Endothelial cell of umbilical vein (primary cell): ENCODE measurements at regions not wholly inside any gene's neighbourhood (a gene's known extent, or its start where the extent isn't known, plus 50 kb on each side); places are given as distances from the start of the nearest gene placed in this dataset.

Experiments
- BruUV-seq: library from RNA; stranded (reverse); fragments of 400-500 nt; replicated peaks from 2 replicates; lab custom pipeline; 2021; lab: Mats Ljungman, UMichigan
- CTCF ChIA-PET: fragments of 300-600, 350-600 bp; sonication (Branson Sonifier 250); formaldehyde crosslinking; loops from one replicate; lab custom pipeline; 2021; ENCODE audit warnings: antibody characterized with exemption, inconsistent platforms; lab: Charles Lee
- POLR2A ChIA-PET: fragments of 300-600, 350-600 bp; sonication (Branson Sonifier 250); formaldehyde crosslinking; loops from one replicate; lab custom pipeline; 2021; ENCODE audit warnings: antibody characterized with exemption, inconsistent platforms; lab: Charles Lee
- DNase-seq: peaks from one replicate; pipeline ENCODE4 v3.0.0-alpha.2; 2011; ENCODE audit warnings: low read depth, low spot score
- FAIRE-seq: peaks from 2 replicates; lab custom pipeline; 2011; peaks lifted over from hg19 to GRCh38; lab: Jason Lieb, UNC
- H2AFZ ChIP-seq: 2 replicates; pipeline ENCODE4 v1.6.0; 2012; ENCODE audit warnings: low read depth, low read length, control low read depth, inconsistent platforms
- H3K27ac ChIP-seq: 2 replicates; pipeline ENCODE4 v1.5.1; 2011; ENCODE audit warnings: low read depth, mild to moderate bottlenecking, control low read depth, low read length, moderate library complexity; ENCODE audit not compliant: insufficient read depth
- H3K27me3 ChIP-seq, 2 experiments: 2 replicates each; pipeline versions ENCODE4 v1.6.0 to v1.6.1; 2011; ENCODE audit warnings: low read length in 2 of 2, mixed read lengths in 1 of 2; ENCODE audit not compliant: control insufficient read depth in 2 of 2, insufficient read depth in 2 of 2
- H3K36me3 ChIP-seq, 2 experiments: 2 replicates in 1 of 2; 3 replicates in 1 of 2; pipeline ENCODE4 v1.5.1; 2011; ENCODE audit warnings: low read length in 2 of 2, mild to moderate bottlenecking in 1 of 2, moderate library complexity in 1 of 2; ENCODE audit not compliant: control insufficient read depth in 2 of 2, insufficient read depth in 2 of 2; ENCODE audit errors: extremely low read depth in 1 of 2
- H3K4me1 ChIP-seq: 3 replicates; pipeline ENCODE4 v1.5.1; 2011; ENCODE audit warnings: mild to moderate bottlenecking, low read length; ENCODE audit not compliant: control insufficient read depth, insufficient read depth; ENCODE audit errors: extremely low read depth
- H3K4me2 ChIP-seq: 2 replicates; pipeline ENCODE4 v1.6.1; 2011; ENCODE audit warnings: low read length, control low read depth, mixed read lengths; ENCODE audit not compliant: insufficient read depth
- H3K4me3 ChIP-seq, 3 experiments: fragments of 200-600 bp in 1 of 3; sonication (generic), shearing (Covaris generic) in 1 of 3; replicated peaks in 1 of 3; 2 replicates each; pipeline ENCODE4 v1.5.1; 2011 to 2016; ENCODE audit warnings: control low read depth in 3 of 3, low read length in 3 of 3, mild to moderate bottlenecking in 2 of 3, inconsistent platforms in 1 of 3, low read depth in 1 of 3, moderate library complexity in 1 of 3; ENCODE audit not compliant: insufficient read depth in 1 of 3
- H3K79me2 ChIP-seq: 2 replicates; pipeline ENCODE4 v1.6.0; 2012; ENCODE audit warnings: low read length, inconsistent platforms; ENCODE audit not compliant: control insufficient read depth, insufficient read depth
- H3K9ac ChIP-seq: replicated peaks from 2 replicates; pipeline ENCODE3; 2011; ENCODE audit warnings: low read length, control low read depth; ENCODE audit not compliant: insufficient read depth; ENCODE audit errors: extremely low read depth
- H3K9me1 ChIP-seq: replicated peaks from 3 replicates; pipeline ENCODE4 v1.6.0; 2011; ENCODE audit warnings: mild to moderate bottlenecking, low read length; ENCODE audit not compliant: control insufficient read depth, insufficient read depth; ENCODE audit errors: extremely low read depth
- H3K9me3 ChIP-seq: replicated peaks from 2 replicates; pipeline ENCODE4 v1.5.1; 2012; ENCODE audit warnings: low read length, inconsistent platforms; ENCODE audit not compliant: control insufficient read depth, insufficient read depth
- H4K20me1 ChIP-seq: replicated peaks from 2 replicates; pipeline ENCODE3; 2011; ENCODE audit warnings: mild to moderate bottlenecking, low read length; ENCODE audit not compliant: control insufficient read depth, insufficient read depth; ENCODE audit errors: extremely low read depth
- EZH2 ChIP-seq: IDR thresholded peaks from 2 replicates; pipeline ENCODE4 v1.6.1; 2012; ENCODE audit warnings: borderline replicate concordance, low read depth, mild to moderate bottlenecking, moderate library complexity, low read length, inconsistent platforms; ENCODE audit not compliant: severe bottlenecking
- FOS ChIP-seq: IDR thresholded peaks from 2 replicates; pipeline ENCODE4 v1.6.1; 2011; ENCODE audit warnings: mild to moderate bottlenecking, low read length, moderate library complexity, borderline replicate concordance; ENCODE audit not compliant: insufficient read depth
- GATA2 ChIP-seq: IDR thresholded peaks from 2 replicates; pipeline ENCODE4 v1.7.0; 2011; ENCODE audit warnings: low read depth, mild to moderate bottlenecking, moderate library complexity, mixed read lengths, low read length; ENCODE audit not compliant: insufficient read length, insufficient read depth
- JUN ChIP-seq: IDR thresholded peaks from 2 replicates; pipeline ENCODE4 v1.6.1; 2011; ENCODE audit warnings: borderline replicate concordance, low read depth; ENCODE audit not compliant: insufficient read length, insufficient read depth
- MYC ChIP-seq: IDR thresholded peaks from one replicate; pipeline ENCODE4 v1.6.1; 2011; ENCODE audit warnings: mild to moderate bottlenecking, low read depth, low read length
- POLR2A ChIP-seq: IDR thresholded peaks from 2 replicates; pipeline ENCODE4 v1.6.1; 2012; ENCODE audit warnings: low read depth, mild to moderate bottlenecking, control low read depth, low read length
- POLR2AphosphoS5 ChIP-seq: IDR thresholded peaks from 2 replicates; pipeline ENCODE4 v1.6.1; 2012; ENCODE audit warnings: low read depth, mild to moderate bottlenecking, control low read depth, low read length, moderate library complexity; ENCODE audit not compliant: insufficient read depth
- dilution Hi-C: fragments of 300-500 bp; cut with MboI; formaldehyde crosslinking; loops from one replicate; pipeline ENCODE4 v1.15.0; 2019; ENCODE audit warnings: low sequenced_read_pairs; ENCODE audit not compliant: extremely low pct_ligation_motif_present
- intact Hi-C: fragments of 100-400 bp; cut with micrococcal nuclease; formaldehyde crosslinking; loops from one replicate; pipeline ENCODE4 v1.10.0; 2022
- TF ChIP-seq, protein P1 (sequence below), 2 donors: IDR thresholded peaks; 1 replicate in 1 of 2; 2 replicates in 1 of 2; pipeline ENCODE4 v1.5.1; 2011; ENCODE audit warnings: low read length in 2 of 2, mild to moderate bottlenecking in 2 of 2, moderate library complexity in 2 of 2, control low read depth in 1 of 2, inconsistent platforms in 1 of 2, low read depth in 1 of 2; ENCODE audit not compliant: insufficient read depth in 1 of 2; ENCODE audit errors: extremely low read depth in 1 of 2
- TF ChIP-seq, protein P2 (sequence below): IDR thresholded peaks from 2 replicates; pipeline ENCODE4 v1.6.1; 2011; ENCODE audit not compliant: insufficient read depth, insufficient read length

DNA sequence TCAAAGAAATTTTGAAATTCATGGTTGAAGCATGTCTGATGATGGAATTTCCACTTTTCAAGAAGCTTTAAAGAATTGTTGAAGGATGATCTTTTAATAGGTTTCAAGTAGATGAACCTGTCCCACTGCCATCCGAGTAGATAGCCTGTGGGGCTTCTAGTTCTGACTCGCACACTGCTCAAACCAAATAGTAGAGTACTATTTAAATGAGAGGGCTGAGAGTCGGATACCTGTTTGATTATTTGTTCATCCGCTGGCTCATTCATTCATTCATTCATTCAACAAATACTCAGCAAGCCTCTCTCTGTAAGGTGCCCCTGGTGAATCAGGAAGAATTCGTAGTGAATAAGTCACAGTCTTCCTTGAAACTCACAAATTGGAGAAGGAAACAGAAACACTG is 108.2 kb upstream of the IRX5 start:
- Histone ChIP-seq H2AFZ (no peak overlapping the region), H3K27me3 (no peaks in the 10 kb centered on the region), H3K4me1 (no peaks in the 10 kb centered on the region), H3K4me3 (no peak overlapping the region), H3K9ac (no peak overlapping the region), H3K27ac (no peak overlapping the region), H3K4me2 (no peak overlapping the region), H3K36me3 (no peaks in the 10 kb centered on the region), H3K9me3 (no peaks in the 10 kb centered on the region), H3K9me1 (no peaks in the 10 kb centered on the region), H4K20me1 (no peaks in the 10 kb centered on the region), H3K79me2 (no peaks in the 10 kb centered on the region)
- dilution Hi-C loops (no loop called here), intact Hi-C loops (no loop called here)
- ChIA-PET POLR2A (interaction anchor here (0.6 kb wide), 1 partner anchor 943 kb away, joined by 7 read pairs; no protein-coding TSS in a partner anchor), CTCF (no interaction called here)
- FAIRE-seq, result no peak
- DNase-seq, result no peak
- TF ChIP-seq JUN (no peak), GATA2 (no peak), POLR2AphosphoS5 (no peak), FOS (no peak), EZH2 (no peak), POLR2A (no peak), MYC (no peak)
- TF ChIP-seq, protein P1, sequence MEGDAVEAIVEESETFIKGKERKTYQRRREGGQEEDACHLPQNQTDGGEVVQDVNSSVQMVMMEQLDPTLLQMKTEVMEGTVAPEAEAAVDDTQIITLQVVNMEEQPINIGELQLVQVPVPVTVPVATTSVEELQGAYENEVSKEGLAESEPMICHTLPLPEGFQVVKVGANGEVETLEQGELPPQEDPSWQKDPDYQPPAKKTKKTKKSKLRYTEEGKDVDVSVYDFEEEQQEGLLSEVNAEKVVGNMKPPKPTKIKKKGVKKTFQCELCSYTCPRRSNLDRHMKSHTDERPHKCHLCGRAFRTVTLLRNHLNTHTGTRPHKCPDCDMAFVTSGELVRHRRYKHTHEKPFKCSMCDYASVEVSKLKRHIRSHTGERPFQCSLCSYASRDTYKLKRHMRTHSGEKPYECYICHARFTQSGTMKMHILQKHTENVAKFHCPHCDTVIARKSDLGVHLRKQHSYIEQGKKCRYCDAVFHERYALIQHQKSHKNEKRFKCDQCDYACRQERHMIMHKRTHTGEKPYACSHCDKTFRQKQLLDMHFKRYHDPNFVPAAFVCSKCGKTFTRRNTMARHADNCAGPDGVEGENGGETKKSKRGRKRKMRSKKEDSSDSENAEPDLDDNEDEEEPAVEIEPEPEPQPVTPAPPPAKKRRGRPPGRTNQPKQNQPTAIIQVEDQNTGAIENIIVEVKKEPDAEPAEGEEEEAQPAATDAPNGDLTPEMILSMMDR (IDR thresholded peaks at IDR 0.05; ENCODE audit: extremely low read depth in 1 of 2, insufficient read depth in 1 of 2, low read depth in 1 of 2, low read length in 2 of 2), result no peak
- TF ChIP-seq, protein P2, sequence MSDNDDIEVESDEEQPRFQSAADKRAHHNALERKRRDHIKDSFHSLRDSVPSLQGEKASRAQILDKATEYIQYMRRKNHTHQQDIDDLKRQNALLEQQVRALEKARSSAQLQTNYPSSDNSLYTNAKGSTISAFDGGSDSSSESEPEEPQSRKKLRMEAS, result no peak
- no TSS peak for BruUV-seq
